HG02943 (cell line): ENCODE measurements at regions not wholly inside any gene's neighbourhood (a gene's known extent, or its start where the extent isn't known, plus 50 kb on each side); places are given as distances from the start of the nearest gene placed in this dataset.

Experiments
- ATAC-seq: cut with Tn5 transposase; IDR thresholded peaks from one replicate; pipeline ENCODE4 v1.9.1; 2021; ENCODE audit warnings: mild to moderate bottlenecking, low read depth, moderate library complexity; ENCODE audit not compliant: unreplicated experiment

DNA sequence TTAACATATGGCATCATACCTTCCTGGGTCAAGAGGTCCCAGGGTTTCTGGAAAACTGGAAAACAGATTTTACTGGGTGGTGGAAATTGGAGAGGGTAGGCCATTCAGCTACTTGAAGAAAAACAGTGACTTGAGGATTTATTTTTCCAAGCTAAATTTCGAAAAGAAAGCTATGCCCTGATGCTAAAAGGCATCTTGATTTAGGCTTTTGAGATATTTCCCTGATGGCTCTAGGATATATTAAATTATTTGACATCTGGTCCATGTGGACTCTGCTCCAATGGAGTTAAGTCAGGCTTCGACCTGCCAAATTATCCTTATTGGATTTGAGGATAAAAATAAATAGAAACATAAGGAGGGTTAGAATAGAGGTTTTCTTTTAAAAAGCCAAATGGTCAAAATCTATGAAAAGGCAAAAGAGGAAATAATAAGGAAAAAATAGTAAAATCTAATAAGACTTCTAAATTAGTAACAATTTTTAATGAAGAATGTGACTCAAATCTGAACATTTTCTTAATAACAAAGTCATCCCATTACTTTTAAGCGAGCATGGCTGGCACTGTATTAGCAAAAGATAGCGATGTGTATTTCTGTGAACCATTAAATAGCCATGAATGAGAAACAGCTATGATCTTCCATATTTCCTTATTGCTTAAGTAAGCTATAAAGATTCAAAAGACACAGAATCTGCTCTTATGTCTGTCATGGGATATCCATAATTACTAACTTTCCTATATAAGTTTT, 190.0 kb upstream of the MIR17HG start:
- no peak for ATAC-seq

DNA sequence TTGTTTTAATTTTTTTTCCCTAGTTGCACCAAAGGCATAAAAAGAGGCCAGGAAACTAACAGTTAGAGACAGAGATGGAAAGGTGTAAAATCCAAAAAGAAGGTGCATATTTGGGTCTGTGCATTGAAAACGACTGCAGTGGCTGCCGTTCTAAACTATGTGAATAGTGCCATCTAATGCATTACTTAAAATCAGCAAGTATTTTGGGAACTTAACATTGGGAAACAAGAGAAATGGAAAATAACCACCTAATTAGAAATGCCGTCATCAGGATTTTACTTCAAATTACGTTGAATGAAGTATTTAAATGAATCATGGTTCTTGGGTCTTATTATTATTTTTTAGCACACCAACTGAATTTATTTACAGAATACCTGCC, 189.5 kb upstream of the MIR17HG start:
- ATAC-seq = no peak

DNA sequence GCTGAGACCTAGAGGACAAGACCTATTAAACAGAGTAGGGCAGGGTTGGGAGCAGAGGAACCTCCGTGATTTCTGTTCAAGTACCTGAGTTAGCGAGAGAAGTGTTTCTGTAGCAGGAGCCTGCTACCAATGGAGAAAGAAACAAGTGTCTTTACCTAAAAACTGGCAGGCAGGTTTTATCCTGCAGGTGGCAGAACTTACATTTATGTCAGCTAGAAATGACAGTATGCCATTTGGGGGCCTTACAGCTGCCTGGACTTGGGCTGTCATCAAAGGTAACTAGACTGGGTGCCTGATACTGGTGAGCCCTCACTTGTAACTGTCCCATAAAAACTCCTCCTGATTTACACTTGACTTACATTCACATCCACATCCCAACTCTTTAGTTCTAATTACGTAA, 185.3 kb upstream of the MIR17HG start:
- ATAC-seq = no peak

DNA sequence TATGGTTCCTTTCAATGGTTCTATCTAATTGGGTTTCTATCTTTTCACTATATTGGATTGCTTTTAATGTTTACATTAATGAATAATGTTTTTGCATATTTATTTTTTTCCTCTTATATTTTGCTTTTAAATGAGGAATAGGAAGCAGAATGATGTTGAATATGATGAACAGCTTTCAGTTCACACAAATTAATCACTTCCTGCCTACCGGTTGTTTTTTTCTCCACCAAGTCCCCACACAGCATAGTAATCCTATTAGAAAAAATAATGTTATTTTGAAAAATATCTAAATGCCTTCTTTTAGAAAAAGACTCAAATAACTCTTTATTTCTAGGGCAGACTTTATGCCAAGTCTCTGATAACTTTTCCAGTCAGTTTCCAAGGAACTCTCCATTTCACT, 184.9 kb upstream of the MIR17HG start:
- no peak for ATAC-seq

DNA sequence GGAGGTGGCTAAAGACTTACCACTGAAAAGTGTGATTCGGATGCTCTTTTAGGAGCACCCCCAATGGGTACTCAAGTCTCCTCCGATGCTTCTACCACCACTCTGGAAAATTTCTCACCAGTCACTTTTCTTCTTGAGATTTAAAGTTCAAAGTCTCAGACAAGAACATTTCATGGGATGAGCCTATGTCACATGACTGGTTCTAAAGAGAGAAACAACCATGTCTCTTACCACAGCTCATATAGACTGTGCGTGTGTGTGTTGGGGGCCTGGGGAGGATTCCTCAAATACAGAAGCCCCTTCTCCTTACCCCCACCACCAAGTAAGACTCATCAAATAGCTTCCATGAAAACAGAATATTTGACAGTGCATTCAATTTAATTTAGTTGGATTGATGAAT, 181.7 kb upstream of the MIR17HG start:
- no peak for ATAC-seq

DNA sequence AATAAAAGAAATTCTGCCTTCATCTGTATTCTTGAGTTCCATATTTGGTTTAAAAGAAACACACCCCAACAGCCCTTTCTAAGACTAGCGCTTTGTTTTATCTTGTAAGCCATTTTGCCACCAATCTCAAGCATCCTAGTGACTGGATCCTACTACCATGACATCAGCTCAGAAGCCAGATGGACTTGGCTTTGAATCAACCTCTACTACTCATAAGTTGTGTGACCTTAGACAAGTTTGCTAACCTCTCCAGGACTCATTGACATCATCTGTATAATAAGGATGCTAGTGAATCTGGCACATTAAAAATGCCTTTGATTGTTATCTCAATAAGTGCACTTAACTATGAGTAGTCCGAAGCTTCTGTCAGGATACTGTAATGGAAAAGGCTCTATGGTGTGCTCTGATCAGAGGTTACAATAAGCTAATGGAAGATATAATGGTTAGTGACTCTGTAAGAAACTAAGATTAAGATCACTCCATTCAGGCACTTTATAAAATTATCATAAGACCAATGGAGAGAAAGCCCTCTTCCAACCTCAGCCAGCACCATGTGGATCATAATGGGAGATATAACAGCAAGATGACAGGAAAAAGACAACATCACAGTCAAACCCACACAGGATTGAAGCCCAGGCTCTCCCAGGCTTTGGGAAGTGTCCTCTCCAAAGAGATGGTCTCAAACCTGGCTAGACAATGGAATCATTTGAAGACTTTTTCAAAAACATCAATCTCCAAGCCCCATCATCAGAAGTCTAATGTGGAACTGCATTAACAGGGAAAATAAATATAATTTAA, 180.6 kb upstream of the MIR17HG start:
- no peak for ATAC-seq

DNA sequence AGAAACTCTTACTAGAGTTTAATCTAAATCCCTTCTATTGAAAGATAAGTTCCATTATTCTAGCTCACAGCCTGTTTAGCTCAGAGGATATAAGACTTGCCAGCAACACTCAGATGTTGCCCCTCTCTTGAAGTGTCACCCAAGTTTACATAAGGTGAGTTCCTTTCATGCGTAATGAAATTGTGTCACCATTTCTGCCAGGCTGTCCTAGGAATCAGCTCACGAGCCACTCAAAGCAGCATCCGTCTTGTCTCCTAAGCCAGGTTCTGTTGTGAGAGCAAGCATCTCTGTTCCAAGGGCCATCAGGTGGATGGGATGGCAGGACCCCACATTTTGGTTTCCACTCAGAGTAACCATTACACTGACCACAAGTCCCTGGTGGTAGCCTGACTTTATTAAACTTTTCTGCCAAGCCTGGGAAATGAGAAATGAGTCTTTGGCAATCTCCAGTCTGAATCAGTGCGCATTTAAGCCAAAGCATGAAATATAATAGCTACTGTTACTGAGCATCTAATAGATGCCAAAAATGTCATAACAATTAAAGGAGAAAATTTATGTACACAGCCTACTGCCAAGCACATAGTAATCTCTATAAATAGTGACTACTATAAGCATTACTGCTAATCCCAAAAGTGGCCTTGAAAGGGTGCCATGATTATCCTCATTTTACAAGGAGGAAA, 179.6 kb upstream of the MIR17HG start:
- ATAC-seq = no peak

DNA sequence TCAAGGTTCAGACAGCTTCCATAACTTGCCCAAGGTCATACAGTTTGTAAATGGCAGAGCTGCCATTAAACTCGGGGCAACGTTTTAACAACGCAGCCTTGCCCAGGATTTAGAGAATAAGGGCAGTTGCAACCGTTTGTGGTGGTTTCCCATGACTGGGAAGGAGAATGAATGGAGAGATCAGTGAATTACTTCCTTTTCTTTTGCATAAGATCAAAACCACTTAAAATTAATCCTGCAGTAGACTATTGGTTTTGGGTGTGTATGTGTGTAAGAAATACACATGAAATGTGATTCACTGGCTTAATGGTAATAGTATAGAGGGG, 179.1 kb upstream of the MIR17HG start:
- no peak for ATAC-seq

DNA sequence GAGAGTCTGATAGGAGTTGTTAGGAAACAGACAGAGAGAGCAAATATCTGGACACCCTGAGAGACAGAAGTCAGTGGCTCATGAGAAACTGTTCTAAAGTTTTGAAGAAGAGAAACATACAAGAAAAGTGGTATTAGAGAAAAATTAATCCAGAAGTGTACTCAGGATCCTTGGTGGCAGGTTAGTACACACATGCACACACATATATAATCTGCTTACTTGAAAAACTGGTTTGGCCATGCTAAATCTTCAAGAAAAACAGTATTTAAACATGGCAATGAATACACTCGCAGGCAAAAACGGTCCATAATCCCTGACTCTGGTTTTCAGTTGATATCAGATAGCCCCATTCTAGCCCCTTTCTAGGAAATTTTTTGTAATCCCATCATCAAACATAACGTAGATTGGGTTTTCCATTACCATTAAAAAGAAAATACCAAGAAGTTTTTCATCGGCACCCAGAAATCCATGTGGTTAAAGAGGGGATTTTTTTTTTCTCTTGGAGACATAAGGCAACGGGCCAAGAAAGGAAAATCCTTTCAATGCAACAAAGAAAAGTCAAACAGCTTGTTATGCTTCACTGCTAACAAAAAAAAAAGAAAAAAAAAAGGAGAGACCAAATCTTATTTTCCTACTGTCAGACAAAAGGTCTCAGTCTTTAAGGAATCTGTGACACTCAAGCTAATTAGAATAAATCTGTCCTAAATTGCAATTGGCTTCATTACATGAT, 178.0 kb upstream of the MIR17HG start:
- ATAC-seq = no peak

DNA sequence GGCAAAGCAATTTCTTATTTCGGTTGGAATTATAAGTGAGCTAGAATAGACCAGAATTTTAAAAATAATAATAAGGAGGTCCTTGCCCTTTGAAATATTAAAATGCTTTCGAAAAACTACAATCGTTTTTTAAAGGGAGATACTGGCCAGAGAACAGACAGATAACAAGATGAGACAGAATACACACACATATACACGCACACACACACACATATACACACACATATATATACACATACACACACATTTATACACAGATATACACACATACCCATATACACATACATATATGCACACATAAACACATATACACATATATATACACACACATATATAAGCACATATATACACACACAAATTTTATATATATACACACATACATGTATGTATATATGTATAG, 175.3 kb upstream of the MIR17HG start:
- ATAC-seq = no peak

DNA sequence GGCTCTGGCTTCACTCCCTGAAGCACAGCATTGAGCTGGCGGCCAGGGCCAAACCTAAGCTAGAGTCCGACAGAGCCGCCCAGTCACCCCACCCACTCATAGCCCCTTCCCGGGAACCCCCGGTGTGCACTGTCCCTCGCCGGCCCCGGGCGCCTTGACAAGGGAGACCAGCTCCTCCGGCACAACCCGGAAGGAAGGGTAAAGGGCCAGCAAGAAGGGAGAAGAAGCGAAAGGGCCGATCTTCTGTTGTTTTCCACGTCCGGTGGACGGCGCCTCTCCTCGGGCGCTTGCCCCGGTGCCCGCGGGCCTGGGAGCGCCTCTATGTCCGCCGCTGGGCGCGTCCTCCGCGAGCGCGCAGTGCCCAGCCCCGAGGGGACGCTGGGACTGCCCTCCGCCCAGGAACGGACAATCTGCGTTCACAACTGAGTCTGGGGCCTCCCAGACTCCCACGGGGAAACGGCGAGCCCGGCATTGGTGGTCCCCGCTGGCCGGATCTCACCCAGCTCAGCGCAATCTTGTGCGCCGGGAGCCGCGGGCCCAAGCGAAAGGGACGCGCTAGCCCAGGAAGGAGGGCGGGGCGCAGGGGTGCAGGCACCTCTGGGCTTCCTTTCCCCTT, 172.5 kb upstream of the MIR17HG start:
- no peak for ATAC-seq

DNA sequence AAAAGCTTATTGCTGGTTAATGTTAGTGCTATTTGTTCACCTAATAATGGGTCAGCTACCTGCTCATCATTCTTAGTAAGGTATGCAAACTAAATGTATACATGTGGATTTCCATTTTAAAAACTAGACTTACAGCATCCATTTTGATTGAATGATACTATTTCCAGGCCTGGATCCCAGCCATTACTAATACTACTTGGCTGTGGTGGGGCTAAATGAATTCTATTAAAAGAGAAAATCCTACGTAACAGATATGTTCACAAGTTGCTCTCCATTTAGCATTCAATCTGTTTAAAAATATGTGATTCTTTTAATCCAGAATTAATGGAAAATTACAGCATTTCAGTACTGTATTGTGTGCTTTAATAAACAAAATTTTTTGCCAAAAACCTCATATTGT, 169.4 kb upstream of the MIR17HG start:
- no peak for ATAC-seq

DNA sequence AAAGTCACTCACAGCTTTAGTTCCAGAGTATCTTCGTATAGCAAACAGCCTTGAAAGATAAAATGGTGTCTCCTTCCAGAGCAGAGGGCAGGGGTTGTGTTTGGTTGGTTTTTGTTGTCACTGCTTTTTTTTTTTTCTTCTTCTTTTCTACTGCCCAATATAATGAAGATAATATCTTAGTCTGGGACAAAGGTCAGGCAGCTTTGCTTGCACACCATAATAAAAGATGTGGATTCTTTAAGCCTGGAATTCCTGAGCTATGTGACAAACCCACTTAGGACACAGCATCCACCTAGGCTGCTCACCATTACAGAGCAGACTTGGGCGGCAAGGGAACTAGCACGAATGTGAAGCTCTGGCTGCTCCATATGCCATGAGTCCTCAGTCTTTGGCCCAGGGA, 165.6 kb upstream of the MIR17HG start:
- no peak for ATAC-seq

DNA sequence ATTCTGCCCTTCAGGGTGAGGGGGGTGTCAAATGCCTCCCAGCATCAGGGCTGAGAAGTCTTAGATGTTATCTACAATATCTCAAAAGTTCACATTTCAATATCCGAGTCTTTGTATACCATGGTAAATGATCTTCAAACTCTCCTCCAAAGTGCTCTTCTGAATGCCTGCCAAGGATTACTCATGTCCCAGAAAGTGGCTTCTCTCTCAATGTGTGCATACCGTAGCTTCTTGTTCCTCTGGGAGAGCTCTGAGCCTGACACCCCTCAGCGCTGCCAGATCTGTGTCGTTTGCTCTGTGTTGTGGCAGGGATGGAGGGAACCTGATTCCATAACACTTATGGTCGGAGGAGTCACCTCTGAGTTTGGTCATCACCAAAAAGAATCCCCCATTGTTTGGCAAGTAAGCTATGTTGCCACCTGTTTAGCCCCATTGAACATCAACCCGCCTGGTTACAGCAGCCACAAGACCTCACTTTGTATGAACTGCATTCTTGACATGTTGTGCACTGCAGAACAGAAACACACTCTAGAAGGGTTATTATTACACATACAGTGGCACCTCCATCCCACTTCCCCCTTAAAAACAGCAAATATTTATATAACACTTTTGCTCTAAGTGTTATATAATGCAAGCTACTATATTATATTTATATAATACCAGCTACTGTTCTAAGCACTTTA, 163.1 kb upstream of the MIR17HG start:
- no peak for ATAC-seq

DNA sequence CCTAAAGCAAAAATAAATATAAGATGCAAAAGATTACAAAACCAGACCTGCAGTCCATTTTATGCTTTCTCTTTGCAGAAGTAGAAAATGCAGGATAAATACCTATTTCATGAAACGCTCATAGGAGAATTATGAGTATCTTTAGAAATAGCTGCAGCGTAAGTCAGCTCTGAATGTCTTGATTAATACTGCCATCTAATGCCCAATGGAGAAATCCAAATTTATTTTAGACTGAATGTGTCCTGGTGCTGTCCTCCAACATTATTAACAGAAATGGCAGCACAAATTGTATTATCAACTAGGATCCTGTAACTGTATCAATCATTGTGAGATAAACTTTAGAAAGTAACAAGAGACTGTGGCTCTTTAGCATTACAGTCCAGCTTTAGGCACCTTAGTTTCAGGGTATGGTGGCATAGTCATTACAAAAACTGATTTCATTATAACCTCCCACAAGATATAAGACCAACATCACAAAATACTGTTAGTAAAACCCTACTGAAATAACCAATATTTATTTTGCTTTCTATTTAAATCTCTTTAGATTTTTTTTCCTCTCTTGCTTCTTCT, 162.1 kb upstream of the MIR17HG start:
- ATAC-seq = no peak

DNA sequence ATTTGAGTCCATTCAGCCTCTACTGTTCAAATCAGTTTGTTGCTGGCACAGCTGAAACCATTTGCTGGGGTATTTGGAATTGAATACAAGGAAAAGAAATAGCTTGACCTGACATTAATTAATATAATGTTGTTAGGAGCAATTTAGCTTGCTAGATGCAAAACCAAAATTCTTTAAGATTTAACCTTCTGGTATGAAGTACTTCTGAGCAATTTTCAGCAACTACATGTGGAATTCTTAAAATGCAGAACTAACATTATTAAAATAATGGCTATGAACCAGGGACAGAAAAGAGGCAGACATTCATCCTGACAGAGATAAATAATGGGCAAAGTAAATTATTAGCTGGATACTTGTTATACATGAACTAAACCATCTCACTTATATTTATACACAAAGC, 160.0 kb upstream of the MIR17HG start:
- ATAC-seq = no peak

DNA sequence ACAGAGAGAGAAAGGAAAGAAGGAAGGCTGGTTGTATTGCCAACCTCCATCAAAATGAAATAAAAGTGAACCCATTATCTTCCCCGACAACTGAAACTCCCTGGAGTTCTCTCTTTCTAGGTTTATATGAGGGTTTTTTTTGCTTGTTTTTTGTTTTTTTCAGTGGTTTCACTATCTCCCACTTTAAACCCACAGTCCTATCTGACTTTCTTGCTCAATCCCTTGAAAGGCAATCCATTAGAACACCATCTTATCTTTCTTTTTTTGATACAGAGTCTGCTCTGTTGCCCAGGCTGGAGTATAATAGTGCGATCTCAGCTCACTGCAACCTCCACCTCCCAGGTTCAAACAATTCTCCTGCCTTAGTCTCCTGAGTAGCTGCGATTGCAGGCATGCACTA, 158.0 kb upstream of the MIR17HG start:
- no peak for ATAC-seq

DNA sequence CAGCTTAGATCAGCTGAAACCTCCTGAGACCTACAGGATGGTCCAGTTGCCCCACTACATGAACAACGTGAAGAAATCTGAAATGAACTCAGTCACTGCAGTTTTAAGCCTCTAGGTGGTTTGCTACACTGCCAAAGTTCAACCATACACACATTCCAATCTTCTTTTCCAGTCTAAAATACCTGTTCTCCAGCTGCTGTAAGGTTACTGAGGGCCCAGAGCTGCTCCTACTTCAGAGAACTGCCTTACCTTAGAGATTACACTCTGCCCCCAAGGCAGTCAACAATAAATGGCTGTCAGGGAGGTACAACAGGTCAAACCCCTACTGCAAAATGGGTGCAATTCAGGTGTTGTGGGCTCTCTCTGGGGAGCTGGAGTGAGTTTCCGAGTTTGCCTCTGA, 154.1 kb upstream of the MIR17HG start:
- no peak for ATAC-seq

DNA sequence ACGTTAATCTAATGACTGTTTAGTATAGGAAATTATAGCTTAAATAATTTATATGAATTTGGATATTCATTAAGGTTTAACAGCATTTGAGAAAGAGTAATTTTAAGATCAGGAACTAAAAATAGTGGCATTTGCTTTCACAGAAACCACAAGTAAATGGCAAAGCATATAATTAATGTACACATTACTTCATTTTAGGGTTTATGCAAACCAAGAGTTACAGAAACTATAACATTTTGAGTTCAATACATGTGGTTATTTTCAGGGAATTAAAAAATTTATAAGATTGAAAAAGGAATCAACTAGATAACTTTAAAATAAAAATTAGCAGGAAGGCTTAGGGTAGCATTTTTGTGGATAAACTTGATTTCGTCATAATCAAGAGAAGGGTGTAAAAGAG, 151.7 kb upstream of the MIR17HG start:
- no peak for ATAC-seq

DNA sequence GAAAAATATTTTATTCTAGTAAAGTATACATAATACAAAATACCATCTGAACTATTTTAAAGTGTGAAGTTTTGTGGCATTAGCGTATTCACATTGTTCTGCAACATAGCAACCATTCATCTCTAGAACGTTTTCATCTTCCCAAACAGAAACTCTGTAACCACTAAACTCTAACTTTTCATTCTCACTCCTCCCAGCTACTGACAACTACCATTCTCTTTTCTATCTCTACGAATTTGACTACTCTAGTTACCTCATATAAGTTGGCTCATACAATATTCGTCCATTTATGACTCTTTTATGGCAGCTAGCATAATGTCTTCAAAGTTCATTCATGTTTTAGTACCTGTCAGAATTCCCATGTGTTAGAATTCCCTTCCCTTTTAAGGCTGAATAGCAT, 150.5 kb upstream of the MIR17HG start:
- no peak for ATAC-seq
